GM21528 (cell line): ENCODE measurements at regions not wholly inside any gene's neighbourhood (a gene's known extent, or its start where the extent isn't known, plus 50 kb on each side); places are given as distances from the start of the nearest gene placed in this dataset.
"Not testable (repeated sequence)": the region's sequence is repeated elsewhere in the genome, so short reads cannot be mapped to it uniquely, and the experiment has no call there.

Experiments used
- ATAC-seq: cut with Tn5 transposase; IDR thresholded peaks from one replicate; pipeline ENCODE4 v1.9.1; 2021; ENCODE audit warnings: mild to moderate bottlenecking, moderate library complexity; ENCODE audit not compliant: unreplicated experiment, low FRiP score

- not testable (repeated sequence) for ATAC-seq
These were observed 67.1 kb upstream of the NANOS1 start for GRCh38 chr10:118962331-118962868.

DNA sequence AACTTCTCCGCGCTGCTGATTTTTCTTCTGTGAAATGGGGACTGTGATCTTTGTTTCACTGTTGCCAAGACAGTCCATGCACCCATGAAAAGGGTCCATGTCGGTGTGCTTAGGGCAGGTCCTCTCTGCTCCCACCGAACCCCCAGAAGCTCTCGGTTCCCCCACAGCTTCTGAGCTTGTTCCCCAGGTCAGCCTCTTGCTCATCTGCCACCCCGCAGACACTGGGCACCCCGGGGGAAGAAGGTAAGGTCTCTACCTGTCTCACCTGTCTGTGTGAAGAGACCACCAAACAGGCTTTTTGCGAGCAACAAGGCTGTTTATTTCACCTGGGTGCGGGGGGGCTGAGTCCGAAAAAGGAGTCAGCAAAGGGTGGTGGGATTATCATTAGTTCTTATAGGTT is 66.2 kb upstream of the NANOS1 start:
- ATAC-seq = no peak

GRCh38 chr10:118963933-118964332 is 65.6 kb upstream of the NANOS1 start:
- ATAC-seq = no peak

DNA sequence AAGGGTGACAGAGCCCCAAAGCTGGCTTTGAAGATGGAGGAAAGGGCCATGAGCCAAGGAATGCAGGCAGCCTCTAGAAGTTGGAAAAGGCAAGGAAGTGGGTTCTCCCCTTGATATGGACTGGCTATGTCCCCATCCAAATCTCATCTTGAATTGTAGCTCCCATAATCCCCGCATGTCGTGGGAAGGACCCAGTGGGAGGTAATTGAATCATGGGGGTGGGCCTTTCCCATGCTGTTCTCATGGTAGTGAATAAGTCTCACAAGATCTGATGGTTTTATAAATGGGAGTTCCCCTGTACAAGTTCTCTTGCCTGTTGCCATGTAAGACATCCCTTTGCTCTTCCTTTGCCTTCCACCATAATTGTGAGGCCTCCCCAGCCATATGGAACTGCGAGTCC is 65.0 kb upstream of the NANOS1 start:
- ATAC-seq = not testable (repeated sequence)

GRCh38 chr10:118965096-118965495 is 64.4 kb upstream of the NANOS1 start:
- no peak for ATAC-seq

GRCh38 chr10:118965645-118966044 is 63.9 kb upstream of the NANOS1 start:
- no peak for ATAC-seq

DNA sequence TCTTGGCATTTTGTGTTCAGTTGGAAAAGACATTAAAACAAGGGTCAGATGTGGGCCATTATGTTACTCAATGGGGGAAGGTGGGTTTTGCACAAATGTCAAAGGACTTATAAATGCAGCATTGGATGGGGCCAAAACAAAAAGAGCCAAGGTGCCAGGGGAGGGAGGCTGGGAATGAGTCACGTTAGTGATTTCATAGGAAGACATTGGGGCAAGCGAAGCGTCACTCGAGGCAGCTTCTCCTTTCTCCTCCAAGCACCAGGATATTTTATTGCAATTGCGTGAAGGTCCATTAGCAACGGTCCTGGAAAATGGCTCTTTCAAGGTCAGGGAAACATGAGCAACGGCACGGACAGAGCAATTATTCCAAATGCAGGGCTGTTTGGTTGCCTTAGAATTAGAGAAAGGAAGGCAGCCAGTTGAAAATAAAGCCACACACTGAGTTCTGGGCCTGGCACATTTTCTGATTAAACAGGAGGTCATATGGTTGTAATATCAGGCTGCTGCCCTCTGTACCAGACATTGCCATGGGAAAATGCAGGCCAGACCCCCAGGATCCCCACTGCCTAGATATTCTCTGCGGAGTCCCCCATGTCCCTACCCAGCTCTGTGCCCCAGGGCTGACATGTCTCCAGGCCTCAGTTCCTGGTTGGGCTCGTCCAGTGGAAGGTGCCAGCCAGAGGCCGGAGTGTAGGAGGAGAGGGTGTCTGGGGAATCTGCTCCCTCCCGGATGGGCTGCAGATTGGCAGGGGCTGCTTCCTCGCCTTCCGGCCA is 63.3 kb upstream of the NANOS1 start:
- no peak for ATAC-seq

DNA sequence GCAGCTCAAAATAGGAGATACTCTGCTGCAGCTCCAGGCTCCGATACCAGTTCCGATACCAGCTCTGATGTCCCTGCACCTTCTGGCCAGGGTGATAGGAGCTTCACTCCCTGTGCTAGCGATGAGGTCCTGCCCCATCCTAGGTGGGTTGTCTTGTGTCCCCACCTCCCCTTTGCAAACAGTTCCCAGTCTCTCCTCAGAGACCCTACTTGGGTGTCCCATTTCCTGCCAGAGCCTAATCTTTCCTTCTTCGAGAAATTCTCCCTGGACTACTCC is 62.7 kb upstream of the NANOS1 start:
- no peak for ATAC-seq

- ATAC-seq = no peak
These were observed 62.4 kb upstream of the NANOS1 start for GRCh38 chr10:118967160-118967559.

DNA sequence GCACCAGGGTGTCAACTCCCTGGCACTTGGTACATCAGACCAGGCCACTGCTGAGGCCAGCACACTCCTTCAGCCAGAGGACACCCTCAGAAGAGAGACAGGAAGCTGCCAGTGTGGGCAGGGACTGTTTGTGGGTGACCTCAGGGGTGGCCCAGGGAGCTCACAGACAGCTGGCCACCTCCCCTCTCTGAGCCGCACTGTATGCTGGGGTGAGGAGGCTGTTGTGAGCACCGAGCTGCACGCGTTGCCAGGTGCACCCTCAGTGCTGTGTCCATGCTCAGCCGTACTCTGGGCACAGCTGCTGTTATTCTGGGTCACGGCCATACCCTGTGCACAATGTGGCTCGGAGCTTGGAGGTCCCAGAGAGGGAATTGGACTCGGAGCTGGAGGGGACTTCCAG is 61.5 kb upstream of the NANOS1 start:
- ATAC-seq = no peak

DNA sequence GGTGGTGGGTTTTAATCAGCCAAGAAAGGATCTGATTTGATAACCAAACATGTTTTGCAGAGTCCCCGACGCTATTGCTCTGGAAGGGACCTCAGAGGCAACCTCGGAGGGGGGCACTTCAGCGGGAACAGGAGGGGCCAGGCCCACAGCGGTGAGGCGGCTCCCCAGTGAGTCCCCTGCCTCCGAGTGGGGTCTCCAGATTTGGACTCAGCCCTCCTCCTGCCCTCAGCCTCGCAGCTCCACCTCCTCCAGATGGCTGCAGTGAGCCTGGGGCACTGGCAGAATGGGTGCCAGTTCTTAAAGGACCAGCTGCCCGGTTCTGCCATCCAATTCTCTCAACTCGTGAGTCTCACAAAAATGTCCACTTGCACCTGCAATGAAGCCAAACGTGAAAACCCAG is 61.0 kb upstream of the NANOS1 start:
- ATAC-seq = no peak

- ATAC-seq = no peak
These were observed 60.5 kb upstream of the NANOS1 start for GRCh38 chr10:118969014-118969413.

GRCh38 chr10:118970770-118971169 is 58.7 kb upstream of the NANOS1 start:
- no peak for ATAC-seq

GRCh38 chr10:118971187-118971586 is 58.3 kb upstream of the NANOS1 start:
- no peak for ATAC-seq

DNA sequence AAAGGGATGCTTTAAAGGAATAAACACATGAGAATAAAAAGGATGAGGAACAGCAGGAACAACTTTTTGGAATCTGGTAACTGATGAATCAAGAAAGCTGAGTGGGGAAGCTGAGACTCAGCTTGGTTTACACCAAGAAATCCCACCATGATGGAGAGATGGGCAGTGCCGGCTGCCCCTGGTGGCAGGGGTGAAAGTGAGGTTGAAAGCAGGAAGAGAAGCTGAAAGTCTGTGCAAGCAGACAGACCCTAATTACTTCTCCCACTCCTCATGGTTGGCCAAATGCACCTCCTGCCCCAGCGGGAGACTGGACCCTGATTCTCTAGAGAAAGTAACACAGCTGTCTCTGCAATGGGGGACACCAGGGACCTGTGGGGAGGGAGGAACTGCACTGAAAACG is 57.6 kb upstream of the NANOS1 start:
- no peak for ATAC-seq

DNA sequence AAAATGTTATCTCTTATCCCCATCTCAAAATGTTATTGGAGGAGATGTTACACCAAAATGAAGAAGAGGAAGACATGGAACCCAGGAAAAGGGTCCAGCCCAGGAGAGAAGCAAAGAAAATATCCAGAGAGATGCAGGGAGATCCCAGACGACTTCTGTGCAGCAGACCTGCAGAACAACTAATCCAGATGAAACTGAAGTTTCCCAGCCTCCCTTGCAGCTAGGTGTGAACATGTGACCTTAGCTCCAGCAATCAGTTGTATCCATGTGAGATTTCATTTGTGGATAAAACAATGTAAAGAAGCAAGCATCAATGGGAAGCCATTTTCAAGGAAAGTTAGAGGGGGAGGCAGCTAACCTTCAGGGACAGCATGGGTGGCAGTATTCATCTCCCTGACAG is 55.8 kb upstream of the NANOS1 start:
- ATAC-seq = no peak

- no peak for ATAC-seq
These were observed 54.6 kb upstream of the NANOS1 start for GRCh38 chr10:118974951-118975350.

- not testable (repeated sequence) for ATAC-seq
These were observed 53.3 kb upstream of the NANOS1 start for GRCh38 chr10:118976219-118976618.

GRCh38 chr10:118977022-118977599 is 52.4 kb upstream of the NANOS1 start:
- no peak for ATAC-seq

- no peak for ATAC-seq
These were observed 51.7 kb upstream of the NANOS1 start for GRCh38 chr10:118977835-118978234.

DNA sequence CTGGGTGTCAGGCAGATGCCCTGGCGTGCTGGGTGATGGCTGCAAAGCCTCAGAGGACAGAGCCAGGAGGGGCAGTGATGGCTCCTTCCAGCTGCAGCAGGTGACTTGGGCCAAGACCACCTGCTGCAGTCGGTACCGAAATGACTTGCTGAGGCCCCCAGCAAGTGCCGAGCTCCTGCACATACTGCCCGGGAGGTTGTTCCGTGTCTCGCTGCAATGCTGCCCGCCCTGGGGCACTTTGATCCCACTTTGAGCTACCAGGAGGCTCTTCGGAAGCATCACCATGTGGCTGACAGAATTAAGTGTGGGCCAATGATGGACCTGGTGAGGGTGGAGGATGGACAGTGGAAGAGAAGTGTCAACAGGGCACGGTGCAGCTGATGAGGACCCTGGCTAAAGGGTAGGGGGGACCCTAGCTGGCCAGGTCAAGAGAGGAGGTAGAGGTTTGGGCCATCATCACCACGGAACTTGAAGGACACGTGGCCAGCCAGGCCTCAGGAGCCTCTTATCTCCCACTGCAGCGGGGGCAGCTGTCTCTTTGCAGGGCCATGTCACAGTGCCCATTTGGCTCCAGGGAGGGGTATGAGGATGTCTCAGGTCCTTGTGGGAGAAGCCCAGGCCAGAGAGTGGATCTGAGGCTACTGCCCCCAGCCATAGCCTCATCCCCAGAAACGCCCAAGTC is 51.1 kb upstream of the NANOS1 start:
- no peak for ATAC-seq

- no peak for ATAC-seq
These were observed 50.5 kb upstream of the NANOS1 start for GRCh38 chr10:118978998-118979350.
